ENCODE measurements at regions not wholly inside any gene's neighbourhood (a gene's known extent, or its start where the extent isn't known, plus 50 kb on each side); places are given as distances from the start of the nearest gene placed in this dataset.

- no peak overlapping the region for H3K4me3 ChIP-seq
- no peaks in the 10 kb centered on the region for H3K27me3 ChIP-seq
- no peak overlapping the region for H3K27ac ChIP-seq
- H3K9me3 ChIP-seq: no peaks in the 10 kb centered on the region
- TF ChIP-seq POLR2AphosphoS5 (IDR thresholded peaks at IDR 0.05): no peak
- TF ChIP-seq POLR2A (IDR thresholded peaks at IDR 0.05): no peak
- TF ChIP-seq CTCF (IDR thresholded peaks at IDR 0.05): no peak
- TF ChIP-seq EP300 (IDR thresholded peaks at IDR 0.05): no peak
- H3K4me1 ChIP-seq: no peaks in the 10 kb centered on the region
- no peak for ATAC-seq
- no peaks in the 10 kb centered on the region for H3K36me3 ChIP-seq
Measured at GRCh38 chr9:106766616-106767015, 96.3 kb upstream of the ZNF462 start.

- ATAC-seq: no peak
Measured at GRCh38 chr9:106769331-106769730, 93.6 kb upstream of the ZNF462 start.

GRCh38 chr9:106771608-106772007 is 91.4 kb upstream of the ZNF462 start:
- ATAC-seq: no peak
- no peaks in the 10 kb centered on the region for H3K4me1 ChIP-seq
- H3K9me3 ChIP-seq: no peaks in the 10 kb centered on the region
- H3K36me3 ChIP-seq: no peaks in the 10 kb centered on the region
- no peak overlapping the region for H3K27ac ChIP-seq
- no peak for TF ChIP-seq CTCF (IDR thresholded peaks at IDR 0.05)
- TF ChIP-seq POLR2A (IDR thresholded peaks at IDR 0.05): no peak
- no peak for TF ChIP-seq POLR2AphosphoS5 (IDR thresholded peaks at IDR 0.05)
- no peak for TF ChIP-seq EP300 (IDR thresholded peaks at IDR 0.05)
- H3K27me3 ChIP-seq: no peaks in the 10 kb centered on the region
- H3K4me3 ChIP-seq: no peak overlapping the region
- WGBS, 2 donors (ENCODE audit: low coverage in 1 of 2): 50% methylated on average over 2 of the region's 4 CpGs; no CpG with 5 or more reads in 1 of the 2 donors

More at GRCh38 chr9:106769331-106769730, 93.6 kb upstream of the ZNF462 start:
- WGBS, 2 donors (ENCODE audit: low coverage in 1 of 2): 76% methylated on average over 4 to 6 of the region's 7 CpGs
- no peaks in the 10 kb centered on the region for H3K27me3 ChIP-seq
- H3K27ac ChIP-seq: no peak overlapping the region
- H3K4me3 ChIP-seq: no peak overlapping the region
- no peak for TF ChIP-seq POLR2A (IDR thresholded peaks at IDR 0.05)
- TF ChIP-seq EP300 (IDR thresholded peaks at IDR 0.05): no peak
- TF ChIP-seq CTCF (IDR thresholded peaks at IDR 0.05): no peak
- no peak for TF ChIP-seq POLR2AphosphoS5 (IDR thresholded peaks at IDR 0.05)
- no peaks in the 10 kb centered on the region for H3K9me3 ChIP-seq
- H3K36me3 ChIP-seq: no peaks in the 10 kb centered on the region
- no peaks in the 10 kb centered on the region for H3K4me1 ChIP-seq

DNA sequence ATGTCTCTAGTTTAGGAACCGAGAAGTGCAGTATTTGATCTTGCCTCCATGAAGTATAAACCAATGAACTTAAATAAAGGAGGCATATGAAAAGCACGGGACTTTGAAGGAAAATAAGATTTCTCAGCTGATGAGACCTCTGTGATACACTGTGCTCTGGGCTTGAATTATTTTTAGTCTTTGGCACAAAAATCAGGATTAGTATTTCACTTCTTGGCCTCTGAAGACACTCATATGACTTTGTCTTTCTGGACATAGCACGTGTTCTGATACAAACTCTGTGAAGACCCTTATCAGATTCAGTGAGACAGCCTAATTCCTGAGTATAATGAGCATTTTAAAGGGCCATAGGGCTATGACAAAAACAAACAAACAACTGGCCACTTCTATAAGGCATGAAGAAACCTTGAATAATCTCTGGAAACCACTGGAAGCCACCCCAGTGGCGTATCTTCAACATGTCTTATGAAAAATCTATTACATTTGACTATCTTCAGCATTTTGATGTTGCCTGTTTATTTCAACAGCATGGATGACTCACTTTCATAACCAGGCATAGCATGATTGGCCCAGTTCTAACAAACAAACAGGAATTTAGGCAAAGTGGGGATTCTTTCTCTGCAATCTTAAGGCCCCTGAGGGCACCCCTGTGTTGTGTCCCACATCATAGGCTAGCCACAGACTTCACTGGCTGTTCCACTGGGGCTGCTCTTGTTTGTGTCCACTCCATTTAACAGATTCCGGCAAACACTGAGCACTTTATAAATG is 90.3 kb upstream of the ZNF462 start:
- TF ChIP-seq CTCF (IDR thresholded peaks at IDR 0.05) (no peak), POLR2AphosphoS5 (IDR thresholded peaks at IDR 0.05) (no peak), EP300 (IDR thresholded peaks at IDR 0.05) (no peak), POLR2A (IDR thresholded peaks at IDR 0.05) (no peak)
- no peak overlapping the region for H3K27ac ChIP-seq
- 76 to 79% methylated on average over 4 to 5 of the region's 5 CpGs for WGBS, 2 donors (ENCODE audit: low coverage in 1 of 2)
- no peaks in the 10 kb centered on the region for H3K9me3 ChIP-seq
- H3K36me3 ChIP-seq: no peaks in the 10 kb centered on the region
- no peak for ATAC-seq
- H3K27me3 ChIP-seq: no peaks in the 10 kb centered on the region
- H3K4me1 ChIP-seq: no peaks in the 10 kb centered on the region
- no peak overlapping the region for H3K4me3 ChIP-seq

DNA sequence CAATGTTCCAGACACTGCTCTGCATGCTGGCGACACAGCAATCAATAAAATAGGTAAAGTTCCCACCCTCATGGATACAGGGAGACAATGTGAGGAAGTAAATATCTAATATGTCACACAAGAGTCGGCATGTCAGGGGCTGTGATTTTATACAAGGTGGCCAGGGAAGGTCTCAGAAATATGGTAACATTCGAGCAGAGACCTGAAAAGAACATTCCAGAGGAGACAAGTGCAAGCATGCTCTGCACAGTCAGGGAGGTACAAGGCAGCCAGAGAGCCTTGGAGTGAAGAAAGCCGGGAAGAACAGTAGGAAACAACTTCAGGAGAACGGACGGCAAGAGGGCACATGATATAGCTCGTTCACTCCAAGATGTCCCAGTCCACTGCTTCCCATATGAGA is 89.2 kb upstream of the ZNF462 start:
- Histone ChIP-seq H3K4me1 (no peaks in the 10 kb centered on the region), H3K27me3 (no peaks in the 10 kb centered on the region), H3K27ac (no peak overlapping the region), H3K36me3 (no peaks in the 10 kb centered on the region), H3K9me3 (no peaks in the 10 kb centered on the region), H3K4me3 (no peak overlapping the region)
- ATAC-seq: no peak
- 70 to 81% methylated on average over 7 of the region's 7 CpGs for WGBS, 2 donors (ENCODE audit: low coverage in 1 of 2)
- TF ChIP-seq EP300 (IDR thresholded peaks at IDR 0.05): no peak
- no peak for TF ChIP-seq POLR2AphosphoS5 (IDR thresholded peaks at IDR 0.05)
- no peak for TF ChIP-seq CTCF (IDR thresholded peaks at IDR 0.05)
- no peak for TF ChIP-seq POLR2A (IDR thresholded peaks at IDR 0.05)
